AG08396 (cell line): ENCODE measurements at regions not wholly inside any gene's neighbourhood (a gene's known extent, or its start where the extent isn't known, plus 50 kb on each side); places are given as distances from the start of the nearest gene placed in this dataset.

Experiments
- DNase-seq: peaks from one replicate; pipeline ENCODE4 v3.0.0; 2012; ENCODE audit warnings: low spot score, mixed read lengths

DNA sequence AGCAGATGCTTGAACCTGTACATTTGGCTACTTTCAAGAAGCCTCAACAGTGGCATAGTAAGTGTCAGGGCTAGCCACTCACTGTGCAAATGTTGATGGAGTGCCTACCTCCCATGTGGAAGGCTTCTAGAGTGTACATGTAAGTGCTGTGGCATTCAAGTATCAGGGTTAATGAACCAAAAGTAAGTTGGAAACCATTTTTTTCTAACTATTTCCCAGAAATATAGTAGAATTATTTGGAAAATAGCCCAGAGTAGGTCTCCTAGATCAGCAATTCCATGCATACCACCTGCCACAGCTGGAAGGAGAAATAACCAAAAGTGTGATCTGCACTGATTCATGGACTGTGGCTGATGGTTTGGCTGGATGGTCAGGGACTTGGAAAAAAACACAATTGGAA lies 53.3 kb downstream of the FOXD1 start:
- DNase-seq = no peak

DNA sequence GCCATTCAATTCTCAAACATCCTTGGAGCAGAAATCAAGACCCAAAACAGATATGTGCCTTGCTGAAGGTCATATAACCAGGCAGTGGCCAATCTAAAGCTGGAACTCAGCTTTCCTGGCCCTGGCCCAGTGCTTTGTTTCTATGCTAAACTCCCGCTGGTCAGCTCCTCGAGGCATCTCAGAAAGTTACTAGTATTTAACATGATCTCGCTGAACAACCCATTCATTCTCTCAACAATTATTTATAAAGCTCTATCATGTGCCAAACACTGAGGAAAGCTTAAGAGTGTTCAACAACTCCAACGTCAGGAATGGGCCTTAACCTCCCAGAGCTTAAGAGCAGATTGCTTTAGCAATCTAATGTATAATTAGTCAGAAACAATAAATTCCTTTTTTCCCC lies 54.0 kb downstream of the FOXD1 start:
- DNase-seq = no peak

DNA sequence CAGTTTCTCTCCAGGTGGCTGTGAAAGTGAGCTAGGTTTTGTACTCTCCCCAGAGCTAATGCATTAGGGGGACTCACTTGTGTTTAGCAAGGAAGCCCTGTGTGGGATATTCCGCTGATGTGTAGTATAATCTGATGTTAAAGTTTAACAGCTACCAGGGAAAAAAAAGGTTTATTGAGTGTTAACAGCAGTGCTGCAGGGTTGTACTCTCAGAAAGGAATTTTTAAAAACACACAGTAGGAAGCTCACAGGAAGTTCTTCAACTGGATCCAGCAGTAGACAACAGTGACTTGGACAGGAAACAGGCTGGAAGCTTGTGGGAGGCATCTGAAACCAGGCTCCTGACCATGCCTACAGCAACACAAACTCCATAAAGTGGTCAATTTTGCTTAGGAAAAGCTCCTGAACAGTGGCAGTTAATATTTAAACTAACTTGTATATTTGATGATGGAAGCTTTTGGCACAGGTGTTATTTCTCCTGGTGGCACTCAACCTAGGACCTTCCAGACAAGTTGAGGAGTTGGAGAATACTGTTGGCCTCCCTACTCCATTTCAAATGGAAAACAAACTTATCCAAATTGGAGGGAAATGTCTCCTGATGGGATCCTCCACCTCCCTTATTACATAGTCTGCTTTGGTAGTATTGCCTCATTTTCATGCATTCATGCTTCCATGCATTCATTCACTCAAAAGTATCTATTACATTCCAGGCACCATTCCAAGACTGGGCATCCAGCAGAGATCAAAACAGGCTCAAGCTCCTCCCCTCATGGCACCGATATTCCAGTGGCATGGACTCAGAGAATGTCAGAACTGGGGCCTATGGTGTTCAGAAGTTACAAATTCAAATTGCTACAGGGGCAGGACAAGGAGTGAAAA lies 54.7 kb downstream of the FOXD1 start:
- no peak for DNase-seq

DNA sequence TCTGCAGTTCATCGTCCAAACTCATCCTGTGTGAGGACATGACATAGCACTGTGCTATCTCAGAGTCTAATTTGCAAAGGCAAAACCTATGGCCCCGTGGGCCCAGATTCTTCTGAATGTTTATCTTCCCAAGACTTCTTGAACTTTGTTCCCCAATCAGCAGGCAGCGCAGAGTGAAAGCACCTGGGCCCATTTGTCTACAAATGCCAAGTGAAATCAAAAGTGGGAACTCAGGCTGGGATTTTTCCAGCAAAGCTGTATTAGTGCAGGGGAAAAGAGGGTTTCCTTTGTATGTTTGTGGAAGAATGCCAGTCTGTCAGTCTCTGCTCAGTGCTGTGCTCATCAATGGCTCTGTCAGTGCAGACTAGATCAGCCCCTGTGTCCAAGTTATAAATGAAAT lies 55.8 kb downstream of the FOXD1 start:
- no peak for DNase-seq

DNA sequence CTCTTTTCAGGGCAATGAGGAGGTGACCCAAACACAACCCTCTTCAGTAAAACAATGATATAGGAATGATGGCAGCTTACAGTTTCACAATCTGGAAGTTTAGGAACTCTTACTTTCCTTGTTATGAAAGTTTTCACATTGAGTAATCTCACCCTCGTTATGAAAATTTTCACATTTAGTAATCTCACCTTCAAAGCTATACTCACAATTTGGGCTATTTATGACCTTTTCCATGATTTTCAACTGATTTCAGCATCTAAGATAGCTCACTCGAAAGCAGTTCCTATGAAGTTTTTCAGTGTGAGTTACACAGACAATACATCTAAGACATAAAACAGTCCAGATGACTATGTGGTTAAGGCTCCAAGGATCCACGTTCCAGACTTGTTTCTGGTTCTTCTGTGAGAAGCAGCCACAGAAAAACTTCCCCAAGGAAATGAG lies 57.1 kb downstream of the FOXD1 start:
- DNase-seq = no peak

DNA sequence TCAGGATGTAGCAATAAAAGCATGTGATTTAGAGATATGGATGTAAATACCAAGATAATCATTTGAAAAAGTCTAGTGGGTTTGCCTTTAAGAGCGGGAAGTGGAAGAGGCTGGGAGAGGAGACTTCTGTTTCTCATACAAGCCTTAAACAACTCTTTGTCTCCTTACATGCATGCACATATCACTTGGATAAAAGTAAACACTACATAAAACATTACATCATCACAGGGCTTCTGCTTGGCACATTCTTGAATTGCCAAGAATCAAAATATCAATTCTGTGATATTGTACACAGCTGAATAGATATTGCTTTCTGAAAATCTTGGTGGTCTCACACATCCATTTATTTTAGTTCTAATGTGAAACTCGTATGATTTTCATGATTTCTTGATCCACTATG lies 57.6 kb downstream of the FOXD1 start:
- DNase-seq = no peak

DNA sequence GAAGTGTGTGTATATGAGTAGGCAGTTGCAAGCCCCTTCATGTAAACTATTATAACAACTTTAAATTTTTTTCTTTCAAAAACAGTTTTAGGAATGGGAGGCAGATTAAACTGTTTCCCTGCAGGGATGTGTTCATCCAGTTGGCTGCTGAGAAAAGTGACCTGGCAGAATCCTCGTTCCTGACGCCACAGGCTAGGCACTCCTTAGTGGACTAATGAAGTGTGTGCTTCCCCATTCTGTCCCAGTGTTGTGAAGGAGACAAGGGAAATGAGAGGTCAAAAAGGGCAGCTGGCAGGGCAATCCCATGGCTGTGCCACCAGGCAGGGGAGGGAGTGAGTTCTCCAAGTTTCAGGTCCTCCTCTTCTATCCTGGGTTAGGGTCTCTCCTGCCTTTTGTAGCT lies 59.8 kb downstream of the FOXD1 start:
- no peak for DNase-seq

DNA sequence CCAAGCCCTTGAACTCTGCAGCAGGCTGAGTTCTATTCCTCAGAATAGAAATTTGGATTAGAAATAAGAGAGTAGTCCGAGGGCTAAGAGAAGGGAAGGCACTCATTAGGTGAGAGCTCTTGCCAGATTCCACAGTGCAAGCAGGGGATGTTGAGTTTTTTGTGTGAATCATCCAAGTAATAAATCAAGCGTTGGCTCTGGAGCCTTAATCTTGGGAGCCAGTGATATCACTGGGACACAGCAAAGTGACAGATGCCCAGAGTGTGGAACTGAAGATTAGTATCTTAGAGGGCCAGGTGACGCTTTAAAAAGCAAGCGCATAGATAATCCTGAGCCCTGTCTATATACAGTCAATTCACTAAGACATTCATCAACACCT lies 60.3 kb downstream of the FOXD1 start:
- no peak for DNase-seq

DNA sequence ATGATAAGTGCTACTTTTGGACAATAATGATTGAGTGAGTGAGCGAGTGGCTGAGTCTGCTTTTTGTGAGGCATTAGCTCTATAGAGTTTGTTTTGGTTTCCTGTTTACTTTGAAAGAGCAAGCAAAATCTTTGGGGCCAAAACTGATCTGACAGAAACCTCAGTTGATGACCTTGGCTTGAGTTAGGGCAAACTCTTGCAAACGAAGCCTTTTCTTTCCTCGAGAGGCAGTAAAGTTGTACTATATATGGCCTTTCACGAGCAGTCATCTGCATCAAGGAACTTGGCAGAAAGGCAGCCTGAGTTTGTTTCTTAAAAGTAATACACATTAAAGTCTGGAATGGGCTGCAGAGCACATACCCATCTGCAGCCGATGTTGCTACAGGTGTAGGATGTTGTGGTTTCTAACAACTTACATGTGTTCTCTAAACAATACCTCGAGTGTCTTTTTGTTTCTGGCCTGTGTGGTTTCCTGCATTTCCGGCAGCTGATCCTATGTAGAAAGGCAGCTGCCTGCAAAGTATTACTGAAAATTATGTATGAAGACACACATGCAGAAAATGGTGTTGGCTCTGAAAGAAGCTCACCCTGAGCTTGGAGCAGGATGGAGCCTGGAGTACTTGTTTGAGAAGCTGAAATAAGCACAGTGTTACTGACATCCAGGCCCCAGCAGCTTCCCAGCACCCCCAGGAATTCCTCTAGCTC lies 60.8 kb downstream of the FOXD1 start:
- no peak for DNase-seq

DNA sequence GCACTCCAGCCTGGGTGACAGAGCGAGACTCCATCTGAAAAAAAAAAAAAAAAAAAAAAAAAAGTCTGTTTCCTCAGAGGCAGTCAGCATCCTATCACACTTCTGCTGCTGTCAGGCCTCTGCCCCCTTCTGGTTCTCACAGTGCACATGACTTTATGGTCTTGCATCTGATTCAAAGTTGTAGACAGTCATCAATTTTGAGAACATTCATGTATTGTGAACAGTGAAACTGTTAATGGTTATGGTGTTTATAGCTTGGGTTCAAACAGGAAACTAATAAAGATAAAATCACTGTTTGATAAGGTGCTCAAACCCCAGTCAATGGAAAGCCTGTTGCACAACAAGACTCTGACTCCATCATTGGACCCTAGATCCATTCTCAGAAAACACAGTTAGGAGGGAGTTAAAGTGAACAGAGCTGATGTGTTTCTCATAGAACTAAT lies 61.4 kb downstream of the FOXD1 start:
- no peak for DNase-seq

DNA sequence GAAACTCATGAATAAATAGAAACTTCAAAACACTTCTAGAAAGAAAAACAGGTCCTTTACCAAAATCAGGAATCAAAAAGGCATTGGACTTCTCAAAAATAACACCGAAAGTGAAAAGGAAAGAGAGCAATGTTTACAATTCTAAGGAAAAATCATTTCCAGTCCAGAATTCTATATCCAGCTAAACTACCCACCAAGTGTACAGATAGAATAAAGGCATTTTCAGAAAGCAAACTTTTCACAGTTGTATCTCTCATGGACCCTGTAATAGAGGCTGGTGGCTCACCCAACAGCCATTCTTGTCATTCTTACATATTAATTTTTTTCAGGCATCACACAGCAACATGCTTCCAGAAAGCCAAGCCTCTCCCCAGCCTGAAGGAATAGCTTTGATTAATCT lies 63.7 kb downstream of the FOXD1 start:
- DNase-seq = no peak

DNA sequence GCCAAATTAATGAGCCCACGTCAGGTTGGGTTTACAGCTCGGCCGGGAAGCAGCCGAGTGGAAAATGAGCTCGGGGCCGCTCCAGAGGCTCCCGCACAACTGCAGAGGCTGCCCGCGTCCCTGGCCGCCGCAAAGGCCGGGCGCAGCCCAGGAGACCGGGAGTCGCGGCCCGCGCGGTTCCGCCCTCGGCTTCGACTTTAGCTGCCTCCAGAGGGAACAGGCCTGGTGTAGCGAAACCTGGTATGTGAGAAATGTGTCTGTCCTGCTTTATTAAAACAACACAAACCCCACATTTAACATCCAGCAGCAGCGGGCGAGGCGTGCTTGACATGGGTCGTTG lies 66.2 kb downstream of the FOXD1 start:
- no peak for DNase-seq

DNA sequence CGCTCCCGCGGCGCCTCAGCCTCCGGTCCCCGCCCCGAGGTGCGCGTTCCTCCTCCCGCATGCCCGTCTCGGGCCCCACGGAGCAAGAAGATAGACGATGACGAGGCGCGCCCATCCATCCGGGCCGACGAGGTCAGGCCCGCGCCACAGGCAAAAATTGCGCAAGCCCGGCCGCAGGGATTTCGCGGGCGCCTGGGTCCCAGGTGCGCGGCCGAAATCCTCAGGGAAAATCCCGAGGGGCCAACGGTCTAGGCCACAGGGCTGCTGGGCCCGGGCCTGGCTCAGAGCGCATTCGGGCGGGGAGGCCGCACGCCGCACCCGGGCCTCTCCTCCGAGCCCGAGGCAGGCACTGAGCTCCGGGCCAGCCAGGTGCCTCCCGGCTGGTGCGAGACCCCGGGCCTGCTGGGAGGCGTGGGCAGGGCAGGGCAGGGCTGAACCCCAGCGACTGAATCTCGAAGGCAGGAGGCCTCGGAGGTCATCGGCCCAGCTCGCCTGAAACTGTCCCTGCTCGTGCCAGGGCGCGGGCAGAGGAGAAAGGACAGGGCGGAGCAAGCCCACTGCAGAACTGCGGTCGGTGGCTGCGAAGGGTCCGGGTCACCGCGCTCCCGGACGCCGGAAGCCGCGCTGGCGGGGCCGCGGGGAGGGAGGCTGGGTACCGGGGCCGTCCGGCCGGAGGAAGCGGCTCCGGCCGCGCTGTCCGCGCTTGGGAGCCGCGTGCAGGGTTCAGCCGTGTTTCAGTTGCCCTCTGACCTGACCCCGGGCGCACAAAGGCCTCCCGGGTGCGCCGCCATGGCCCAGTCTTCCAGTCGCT lies 66.8 kb downstream of the FOXD1 start:
- DNase-seq = no peak

DNA sequence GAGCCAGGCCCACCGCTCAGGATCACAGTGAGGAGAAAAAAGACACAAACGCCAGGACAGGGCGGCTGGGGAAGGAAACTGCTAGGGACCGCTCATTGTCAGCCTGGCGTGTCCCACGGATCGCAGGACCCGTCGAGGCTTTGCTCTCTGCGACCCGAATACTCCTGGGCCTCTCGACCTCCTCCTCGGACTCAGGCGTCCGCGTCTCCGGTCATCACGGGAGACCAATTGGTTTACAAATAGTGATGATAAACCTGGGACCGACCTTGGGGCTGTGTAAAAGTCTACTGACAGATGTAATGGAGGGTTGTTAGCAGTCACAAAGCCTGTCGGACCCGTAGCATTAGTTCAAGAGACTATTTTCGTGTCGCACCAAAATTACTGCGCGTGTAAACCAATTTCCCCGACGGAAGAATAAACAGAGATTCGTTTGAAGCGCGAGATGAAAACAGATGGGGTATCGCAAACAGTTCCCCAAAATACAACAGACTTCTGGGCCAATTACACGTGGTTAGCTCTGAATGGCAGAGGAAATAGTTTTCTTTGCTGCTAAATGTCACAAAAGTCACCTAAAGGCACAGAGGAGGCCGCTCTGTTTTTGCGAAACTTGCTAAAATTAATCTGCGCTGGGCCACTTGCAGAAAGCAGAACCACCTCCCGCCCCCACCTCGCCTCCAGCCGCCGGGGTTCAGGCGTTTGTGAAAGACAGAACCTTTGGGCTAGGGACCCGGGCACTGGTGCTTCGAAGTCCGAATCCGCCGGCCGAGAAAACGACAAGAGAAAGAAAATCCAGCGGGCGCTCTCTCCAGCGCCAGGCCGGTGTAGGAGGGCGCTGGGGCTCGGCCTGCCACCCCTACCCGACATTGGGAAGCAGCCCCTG lies 67.6 kb downstream of the FOXD1 start:
- DNase-seq = no peak

DNA sequence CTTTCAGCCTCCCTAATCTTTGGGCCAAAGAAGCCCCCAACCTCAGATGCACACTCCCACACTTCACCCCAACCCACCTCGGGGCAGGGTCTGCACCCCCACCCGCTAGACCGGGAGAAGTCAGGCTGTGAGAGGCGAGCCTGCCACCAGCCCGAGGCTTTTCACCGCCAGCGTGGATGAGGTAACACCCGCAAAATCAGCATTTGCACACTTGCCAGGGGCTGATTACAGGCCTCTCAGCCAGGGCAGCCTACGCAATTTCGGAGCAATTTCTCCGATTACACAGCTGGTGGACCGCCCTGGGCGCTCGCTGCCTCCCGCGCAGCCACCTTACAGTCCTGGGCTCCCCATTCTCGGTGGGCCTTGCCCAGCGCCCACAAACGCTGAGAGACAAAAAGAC lies 68.5 kb downstream of the FOXD1 start:
- DNase-seq = no peak

DNA sequence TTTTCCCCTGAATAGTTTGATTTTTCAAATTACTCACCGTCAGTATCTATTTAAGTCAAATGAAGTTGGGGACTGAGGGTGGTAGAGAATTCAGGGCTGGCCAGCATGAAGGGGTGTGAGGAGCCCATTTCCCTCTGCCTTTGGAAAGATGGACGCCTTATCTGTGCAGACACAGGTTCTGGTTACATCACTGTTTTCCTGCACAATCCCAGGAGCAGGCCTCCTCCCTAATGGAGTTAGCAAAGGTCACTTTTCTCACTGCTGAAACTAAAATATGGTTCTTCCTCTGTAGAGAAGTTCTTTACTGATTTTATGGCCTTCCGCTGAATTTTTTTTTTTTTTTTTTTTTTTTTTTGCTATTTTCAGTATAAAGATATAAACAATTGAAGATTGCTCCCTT lies 69.1 kb downstream of the FOXD1 start:
- DNase-seq = no peak

DNA sequence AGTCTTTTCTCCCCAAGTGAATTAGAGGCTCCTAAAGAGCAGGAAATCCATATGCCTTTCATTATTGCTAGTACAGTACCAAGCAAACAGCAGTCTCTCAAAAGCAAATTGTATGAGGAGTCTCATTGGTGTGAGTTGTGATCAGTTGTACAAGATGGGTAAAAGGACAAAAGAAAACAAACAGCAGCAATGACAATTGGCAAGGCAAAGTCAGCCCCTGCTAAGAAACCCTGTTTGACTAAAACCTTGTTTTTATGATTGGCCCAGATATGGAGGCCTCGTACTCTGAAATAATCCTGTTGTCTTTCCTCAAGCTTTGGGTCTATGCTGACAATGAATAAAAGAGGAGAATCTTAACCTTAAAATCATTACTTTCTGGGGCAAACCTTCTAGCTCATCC lies 69.8 kb downstream of the FOXD1 start:
- DNase-seq = no peak

DNA sequence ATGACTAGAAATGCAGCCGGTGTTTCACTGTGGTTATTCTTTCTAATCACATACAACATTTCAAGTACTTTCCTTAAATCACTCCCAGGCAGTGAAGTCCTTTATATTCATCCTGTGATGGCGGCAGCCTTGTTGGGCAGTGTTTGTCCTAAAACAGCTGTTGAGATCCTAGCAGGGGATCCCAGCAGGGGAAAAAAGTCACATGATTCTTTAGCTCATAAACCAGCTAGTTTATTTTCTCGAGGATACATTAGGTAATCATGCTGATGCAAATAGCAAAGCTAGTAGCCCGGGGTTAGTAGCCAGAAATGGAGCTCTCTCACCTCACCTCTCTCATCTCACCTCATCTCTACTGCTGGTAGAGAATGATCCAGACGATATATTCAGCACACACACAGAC lies 70.5 kb downstream of the FOXD1 start:
- DNase-seq = no peak

DNA sequence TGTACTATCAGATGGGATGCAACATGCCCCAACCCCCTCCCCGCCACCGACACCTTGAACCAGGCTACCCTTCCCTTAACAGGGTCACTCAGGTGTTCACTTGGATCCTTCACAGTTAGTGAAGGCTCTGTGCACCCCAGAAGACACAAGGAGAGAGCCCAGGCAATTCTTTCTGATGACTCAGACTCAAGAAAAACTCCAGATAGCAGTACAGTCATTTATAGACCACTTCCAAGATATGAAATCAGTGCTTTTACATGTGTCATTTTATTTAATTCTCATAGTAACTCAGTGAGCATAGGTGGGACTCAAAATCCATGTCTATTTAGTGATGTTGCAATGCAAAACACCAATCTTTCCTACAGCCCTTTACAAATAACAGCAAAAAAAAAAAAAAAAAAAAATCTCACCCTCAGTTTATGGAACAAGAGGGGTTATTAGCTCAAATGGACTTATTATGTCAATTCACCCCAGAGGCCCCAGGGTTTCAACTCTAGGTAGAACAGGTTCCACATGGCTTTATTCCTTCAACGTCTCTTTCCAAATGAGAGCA lies 71.9 kb downstream of the FOXD1 start:
- peak; percentile 69 for DNase-seq

DNA sequence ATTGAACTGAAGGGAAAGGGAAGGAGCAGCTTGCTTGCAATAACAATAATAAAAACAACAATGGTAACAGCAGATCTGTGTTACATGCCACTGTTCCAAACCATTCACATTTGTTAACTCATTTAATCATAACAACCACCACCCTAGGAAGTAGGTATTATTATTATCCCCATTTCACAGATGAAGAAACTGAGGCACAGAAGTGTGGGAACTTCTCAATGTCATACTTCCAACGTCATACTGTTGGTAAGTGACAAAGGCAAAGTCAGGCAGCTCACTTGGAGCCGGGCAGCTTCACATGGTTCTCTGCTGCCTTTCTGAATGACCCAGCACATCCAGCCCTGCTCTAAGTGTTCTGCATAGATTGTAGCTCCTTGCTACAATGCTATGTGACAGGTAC lies 72.6 kb downstream of the FOXD1 start:
- no peak for DNase-seq

DNA sequence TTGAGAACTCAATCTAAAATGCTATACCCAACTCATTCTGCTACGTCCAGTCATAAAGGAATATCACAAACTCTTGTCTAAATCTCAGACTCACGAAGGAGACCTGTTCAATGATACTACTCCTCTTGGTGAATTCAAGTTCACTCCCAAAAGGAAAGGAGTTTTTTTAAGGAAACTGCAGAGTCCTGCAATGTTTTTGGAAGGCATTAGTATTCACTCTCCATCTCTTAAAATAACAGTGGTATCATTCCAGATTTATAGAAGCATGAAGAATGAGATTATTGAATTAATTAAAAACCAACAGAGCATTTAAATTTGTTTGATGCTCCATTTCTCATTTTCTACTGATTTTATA lies 73.4 kb downstream of the FOXD1 start:
- DNase-seq = no peak
